Neural cell (in vitro differentiated cells): ENCODE measurements at regions not wholly inside any gene's neighbourhood (a gene's known extent, or its start where the extent isn't known, plus 50 kb on each side); places are given as distances from the start of the nearest gene placed in this dataset.

Experiments used
- H2AFZ ChIP-seq: fragments of 200-600, 300-800 bp; sonication (generic), shearing (Covaris generic); 2 replicates; pipeline ENCODE4 v1.6.0; 2014; ENCODE audit warnings: low read depth, mild to moderate bottlenecking, antibody characterized with exemption, low read length, moderate library complexity
- H3F3A ChIP-seq: fragments of 200-600 bp; shearing (Covaris generic); 2 replicates; pipeline ENCODE4 v1.6.1; 2016; ENCODE audit warnings: mild to moderate bottlenecking, moderate library complexity, mixed read lengths, antibody characterized with exemption, low read length; ENCODE audit not compliant: insufficient read depth, poor library complexity, severe bottlenecking
- H3K27ac ChIP-seq: fragments of 200-600, 300-800 bp; sonication (generic), shearing (Covaris generic); 2 replicates; pipeline ENCODE4 v1.5.1; 2014; ENCODE audit warnings: mild to moderate bottlenecking, low read length, moderate library complexity
- H3K27me3 ChIP-seq: fragments of 300-800, 200-600 bp; sonication (generic), shearing (Covaris generic); 2 replicates; pipeline ENCODE4 v1.6.0; 2014; ENCODE audit warnings: mild to moderate bottlenecking, low read depth, low read length, moderate library complexity; ENCODE audit not compliant: insufficient read depth
- H3K36me3 ChIP-seq: fragments of 300-800, 200-600 bp; sonication (generic), shearing (Covaris generic); 2 replicates; pipeline ENCODE4 v1.5.1; 2014; ENCODE audit warnings: mild to moderate bottlenecking, antibody characterized with exemption, low read length, moderate library complexity; ENCODE audit not compliant: insufficient read depth
- H3K4me2 ChIP-seq: fragments of 300-800, 200-600 bp; sonication (generic), shearing (Covaris generic); 2 replicates; pipeline ENCODE4 v1.6.0; 2014; ENCODE audit warnings: mild to moderate bottlenecking, low read length
- H3K4me3 ChIP-seq: fragments of 300-800, 200-600 bp; sonication (generic), shearing (Covaris generic); 2 replicates; pipeline ENCODE4 v1.5.1; 2014; ENCODE audit warnings: mild to moderate bottlenecking, low read length, moderate library complexity
- H3K79me2 ChIP-seq: fragments of 200-600 bp; shearing (Covaris generic); replicated peaks from 2 replicates; pipeline ENCODE4 v1.6.0; 2014; ENCODE audit warnings: mild to moderate bottlenecking, low read length, moderate library complexity; ENCODE audit not compliant: insufficient read depth
- H3K9ac ChIP-seq: fragments of 300-800, 200-600 bp; sonication (generic), shearing (Covaris generic); 2 replicates; pipeline ENCODE4 v1.6.1; 2016; ENCODE audit warnings: mild to moderate bottlenecking, low read length, mixed read lengths
- H3K9me2 ChIP-seq: fragments of 200-600 bp; shearing (Covaris generic); 2 replicates; pipeline ENCODE4 v1.6.1; 2016; ENCODE audit warnings: mild to moderate bottlenecking, low read length, mixed read lengths; ENCODE audit not compliant: insufficient read depth
- H3K9me3 ChIP-seq: fragments of 200-600, 300-800 bp; sonication (generic), shearing (Covaris generic); 2 replicates; pipeline ENCODE4 v1.6.1; 2016; ENCODE audit warnings: mild to moderate bottlenecking, mixed run types, low read length, moderate library complexity, mixed read lengths
- H4K20me1 ChIP-seq: fragments of 200-600 bp; shearing (Covaris generic); 2 replicates; pipeline ENCODE4 v1.6.1; 2016; ENCODE audit warnings: mild to moderate bottlenecking, mixed run types; ENCODE audit not compliant: insufficient read depth
- EP300 ChIP-seq: fragments of 450-650 bp; conservative IDR thresholded peaks from 2 replicates; pipeline ENCODE4 v1.6.1; 2014; ENCODE audit warnings: antibody characterized with exemption, mild to moderate bottlenecking, moderate library complexity; ENCODE audit not compliant: poor library complexity, severe bottlenecking
- EZH2 ChIP-seq: fragments of 200-600, 300-800 bp; shearing (Covaris generic), sonication (generic); IDR thresholded peaks from 2 replicates; pipeline ENCODE4 v1.6.1; 2014; ENCODE audit warnings: antibody characterized with exemption, low read length, borderline replicate concordance, mild to moderate bottlenecking; ENCODE audit not compliant: insufficient read depth, poor library complexity, severe bottlenecking
- MXI1 ChIP-seq: fragments of 450-650 bp; conservative IDR thresholded peaks from 2 replicates; pipeline ENCODE4 v1.6.1; 2014; ENCODE audit warnings: antibody characterized with exemption, mild to moderate bottlenecking; ENCODE audit not compliant: poor library complexity, severe bottlenecking
- POLR2AphosphoS5 ChIP-seq: IDR thresholded peaks from 2 replicates; pipeline ENCODE4 v1.6.1; 2012
- RAD21 ChIP-seq: fragments of 450-650 bp; conservative IDR thresholded peaks from 2 replicates; pipeline ENCODE4 v1.6.1; 2014; ENCODE audit warnings: antibody characterized with exemption, mild to moderate bottlenecking, moderate library complexity
- SMC3 ChIP-seq: fragments of 450-650 bp; conservative IDR thresholded peaks from 2 replicates; pipeline ENCODE4 v1.6.1; 2014; ENCODE audit warnings: antibody characterized with exemption, mild to moderate bottlenecking, moderate library complexity; ENCODE audit not compliant: poor library complexity
- TAF1 ChIP-seq: IDR thresholded peaks from 2 replicates; pipeline ENCODE4 v1.6.1; 2012; ENCODE audit warnings: low read depth
- TF ChIP-seq, protein P1 (sequence below): IDR thresholded peaks from 2 replicates; pipeline ENCODE4 v1.6.1; 2012; ENCODE audit warnings: borderline replicate concordance
- TF ChIP-seq, protein P2 (sequence below): fragments of 450-650 bp; IDR thresholded peaks from 2 replicates; pipeline ENCODE4 v1.5.1; 2014; ENCODE audit warnings: antibody characterized with exemption, mild to moderate bottlenecking, moderate library complexity; ENCODE audit not compliant: poor library complexity, severe bottlenecking

DNA sequence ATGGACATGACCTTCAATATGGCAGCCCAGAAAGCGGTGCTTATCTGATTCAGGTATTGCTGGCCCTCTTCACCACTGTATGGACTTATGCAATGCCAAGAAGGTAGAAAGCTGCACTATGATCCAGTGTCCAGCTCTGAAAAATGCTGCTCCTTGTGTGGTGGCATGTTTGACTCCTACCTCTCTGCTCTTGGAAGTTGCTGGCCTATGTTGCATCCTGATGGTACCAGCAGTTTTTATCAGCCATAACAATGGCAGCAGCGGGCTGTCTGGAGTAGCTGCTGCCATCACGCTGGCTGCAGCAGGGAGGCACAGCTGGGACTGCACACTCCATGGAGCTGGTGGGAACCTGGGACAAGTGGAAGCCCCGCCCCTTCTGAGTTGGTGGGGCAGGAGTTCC is 53.1 kb upstream of the MED9 start:
- H3K9me3 ChIP-seq = peaks cover 4% of the 10 kb centered on the region
- H4K20me1 ChIP-seq = no peaks in the 10 kb centered on the region
- no peaks in the 10 kb centered on the region for H3K9me2 ChIP-seq
- no peak overlapping the region for H3K4me3 ChIP-seq
- no peak overlapping the region for H2AFZ ChIP-seq
- TF ChIP-seq MXI1 = no peak
- no peak for TF ChIP-seq EZH2
- TF ChIP-seq SMC3 = no peak
- TF ChIP-seq, protein P1, sequence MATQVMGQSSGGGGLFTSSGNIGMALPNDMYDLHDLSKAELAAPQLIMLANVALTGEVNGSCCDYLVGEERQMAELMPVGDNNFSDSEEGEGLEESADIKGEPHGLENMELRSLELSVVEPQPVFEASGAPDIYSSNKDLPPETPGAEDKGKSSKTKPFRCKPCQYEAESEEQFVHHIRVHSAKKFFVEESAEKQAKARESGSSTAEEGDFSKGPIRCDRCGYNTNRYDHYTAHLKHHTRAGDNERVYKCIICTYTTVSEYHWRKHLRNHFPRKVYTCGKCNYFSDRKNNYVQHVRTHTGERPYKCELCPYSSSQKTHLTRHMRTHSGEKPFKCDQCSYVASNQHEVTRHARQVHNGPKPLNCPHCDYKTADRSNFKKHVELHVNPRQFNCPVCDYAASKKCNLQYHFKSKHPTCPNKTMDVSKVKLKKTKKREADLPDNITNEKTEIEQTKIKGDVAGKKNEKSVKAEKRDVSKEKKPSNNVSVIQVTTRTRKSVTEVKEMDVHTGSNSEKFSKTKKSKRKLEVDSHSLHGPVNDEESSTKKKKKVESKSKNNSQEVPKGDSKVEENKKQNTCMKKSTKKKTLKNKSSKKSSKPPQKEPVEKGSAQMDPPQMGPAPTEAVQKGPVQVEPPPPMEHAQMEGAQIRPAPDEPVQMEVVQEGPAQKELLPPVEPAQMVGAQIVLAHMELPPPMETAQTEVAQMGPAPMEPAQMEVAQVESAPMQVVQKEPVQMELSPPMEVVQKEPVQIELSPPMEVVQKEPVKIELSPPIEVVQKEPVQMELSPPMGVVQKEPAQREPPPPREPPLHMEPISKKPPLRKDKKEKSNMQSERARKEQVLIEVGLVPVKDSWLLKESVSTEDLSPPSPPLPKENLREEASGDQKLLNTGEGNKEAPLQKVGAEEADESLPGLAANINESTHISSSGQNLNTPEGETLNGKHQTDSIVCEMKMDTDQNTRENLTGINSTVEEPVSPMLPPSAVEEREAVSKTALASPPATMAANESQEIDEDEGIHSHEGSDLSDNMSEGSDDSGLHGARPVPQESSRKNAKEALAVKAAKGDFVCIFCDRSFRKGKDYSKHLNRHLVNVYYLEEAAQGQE = no peak
- TF ChIP-seq RAD21 = no peak
- TF ChIP-seq EP300 = no peak
- TF ChIP-seq, protein P2, sequence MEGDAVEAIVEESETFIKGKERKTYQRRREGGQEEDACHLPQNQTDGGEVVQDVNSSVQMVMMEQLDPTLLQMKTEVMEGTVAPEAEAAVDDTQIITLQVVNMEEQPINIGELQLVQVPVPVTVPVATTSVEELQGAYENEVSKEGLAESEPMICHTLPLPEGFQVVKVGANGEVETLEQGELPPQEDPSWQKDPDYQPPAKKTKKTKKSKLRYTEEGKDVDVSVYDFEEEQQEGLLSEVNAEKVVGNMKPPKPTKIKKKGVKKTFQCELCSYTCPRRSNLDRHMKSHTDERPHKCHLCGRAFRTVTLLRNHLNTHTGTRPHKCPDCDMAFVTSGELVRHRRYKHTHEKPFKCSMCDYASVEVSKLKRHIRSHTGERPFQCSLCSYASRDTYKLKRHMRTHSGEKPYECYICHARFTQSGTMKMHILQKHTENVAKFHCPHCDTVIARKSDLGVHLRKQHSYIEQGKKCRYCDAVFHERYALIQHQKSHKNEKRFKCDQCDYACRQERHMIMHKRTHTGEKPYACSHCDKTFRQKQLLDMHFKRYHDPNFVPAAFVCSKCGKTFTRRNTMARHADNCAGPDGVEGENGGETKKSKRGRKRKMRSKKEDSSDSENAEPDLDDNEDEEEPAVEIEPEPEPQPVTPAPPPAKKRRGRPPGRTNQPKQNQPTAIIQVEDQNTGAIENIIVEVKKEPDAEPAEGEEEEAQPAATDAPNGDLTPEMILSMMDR = no peak
- TF ChIP-seq TAF1 = no peak
- no peak for TF ChIP-seq POLR2AphosphoS5
- H3F3A ChIP-seq = no peaks in the 10 kb centered on the region
- H3K79me2 ChIP-seq = no peaks in the 10 kb centered on the region
- H3K27ac ChIP-seq = no peak overlapping the region
- H3K9ac ChIP-seq = no peak overlapping the region
- no peak overlapping the region for H3K4me2 ChIP-seq
- H3K27me3 ChIP-seq = no peaks in the 10 kb centered on the region
- no peaks in the 10 kb centered on the region for H3K36me3 ChIP-seq

DNA sequence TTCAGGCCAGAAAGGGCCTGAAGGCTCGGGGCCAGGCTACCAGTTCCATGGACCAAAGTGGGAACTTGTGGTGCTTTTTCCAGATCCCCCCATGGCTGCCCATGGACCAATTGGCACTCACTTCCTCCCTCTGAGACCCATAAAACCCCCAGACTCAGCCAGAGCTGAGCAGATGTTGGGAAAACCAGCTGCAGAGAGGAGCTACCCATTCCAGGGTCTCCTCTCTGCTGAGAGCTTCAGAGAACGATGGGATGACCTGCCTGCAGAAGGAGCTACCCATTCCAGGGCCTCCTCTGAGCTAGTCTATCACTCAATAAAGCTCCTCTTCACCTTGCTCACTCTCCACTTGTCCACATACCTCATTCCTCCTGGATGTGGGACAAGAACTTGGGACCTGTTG is 52.2 kb upstream of the MED9 start:
- H3K9ac ChIP-seq = no peak overlapping the region
- no peak overlapping the region for H3K4me3 ChIP-seq
- H4K20me1 ChIP-seq = no peaks in the 10 kb centered on the region
- no peaks in the 10 kb centered on the region for H3K36me3 ChIP-seq
- no peaks in the 10 kb centered on the region for H3K27me3 ChIP-seq
- no peak overlapping the region for H3K4me2 ChIP-seq
- H3K9me2 ChIP-seq = no peaks in the 10 kb centered on the region
- peaks cover 4% of the 10 kb centered on the region for H3K9me3 ChIP-seq
- no peak overlapping the region for H2AFZ ChIP-seq
- no peaks in the 10 kb centered on the region for H3K79me2 ChIP-seq
- no peaks in the 10 kb centered on the region for H3F3A ChIP-seq
- TF ChIP-seq EP300 (no peak), POLR2AphosphoS5 (no peak), TAF1 (no peak), MXI1 (no peak), RAD21 (no peak), SMC3 (no peak), EZH2 (no peak)
- TF ChIP-seq, protein P2 = no peak
- TF ChIP-seq, protein P1 = no peak
- no peak overlapping the region for H3K27ac ChIP-seq
